ENCODE measurements at regions not wholly inside any gene's neighbourhood (a gene's known extent, or its start where the extent isn't known, plus 50 kb on each side); places are given as distances from the start of the nearest gene placed in this dataset.
"Not testable (repeated sequence)": the region's sequence is repeated elsewhere in the genome, so short reads cannot be mapped to it uniquely, and the experiment has no call there.

- not testable (repeated sequence) for TF ChIP-seq CTCF (IDR thresholded peaks at IDR 0.05; ENCODE audit: insufficient read depth, low read depth, low read length); EZH2 (IDR thresholded peaks at IDR 0.05; ENCODE audit: insufficient read depth, low read length)
These were observed 59.3 kb downstream of the TMEM121 start for GRCh38 chr14:105585722-105586121.
